Stomach smooth muscle (tissue), 2 donors: ENCODE measurements at regions not wholly inside any gene's neighbourhood (a gene's known extent, or its start where the extent isn't known, plus 50 kb on each side); places are given as distances from the start of the nearest gene placed in this dataset.
"Not testable (repeated sequence)": the region's sequence is repeated elsewhere in the genome, so short reads cannot be mapped to it uniquely, and the experiment has no call there.

Source experiments
- H3K27ac ChIP-seq: one replicate; pipeline ENCODE4 v1.7.0; 2013; ENCODE audit warnings: mild to moderate bottlenecking, low read length, inconsistent platforms
- H3K27me3 ChIP-seq, 2 donors: one replicate each; pipeline ENCODE4 v1.7.0; 2013; ENCODE audit warnings: low read length in 2 of 2; ENCODE audit not compliant: insufficient read depth in 2 of 2, control insufficient read depth in 1 of 2
- H3K36me3 ChIP-seq, 2 donors: one replicate each; pipeline ENCODE4 v1.7.0; 2013; ENCODE audit warnings: low read length in 2 of 2; ENCODE audit not compliant: control insufficient read depth in 2 of 2, insufficient read depth in 2 of 2
- H3K4me1 ChIP-seq: one replicate; pipeline ENCODE4 v1.7.0; 2013; ENCODE audit warnings: low read length; ENCODE audit not compliant: control insufficient read depth, insufficient read depth
- H3K4me3 ChIP-seq, 2 donors: one replicate each; pipeline ENCODE4 v1.7.0; 2013; ENCODE audit warnings: low read length in 2 of 2
- H3K9ac ChIP-seq, 2 donors: one replicate each; pipeline ENCODE4 v1.7.0; 2013; ENCODE audit warnings: low read length in 2 of 2, mild to moderate bottlenecking in 1 of 2
- H3K9me3 ChIP-seq, 2 donors: one replicate each; pipeline ENCODE4 v1.7.0; 2013; ENCODE audit warnings: low read length in 2 of 2; ENCODE audit not compliant: control insufficient read depth in 2 of 2
- donor health status: healthy.
- donor health status: Pancreatic carcinoma.

DNA sequence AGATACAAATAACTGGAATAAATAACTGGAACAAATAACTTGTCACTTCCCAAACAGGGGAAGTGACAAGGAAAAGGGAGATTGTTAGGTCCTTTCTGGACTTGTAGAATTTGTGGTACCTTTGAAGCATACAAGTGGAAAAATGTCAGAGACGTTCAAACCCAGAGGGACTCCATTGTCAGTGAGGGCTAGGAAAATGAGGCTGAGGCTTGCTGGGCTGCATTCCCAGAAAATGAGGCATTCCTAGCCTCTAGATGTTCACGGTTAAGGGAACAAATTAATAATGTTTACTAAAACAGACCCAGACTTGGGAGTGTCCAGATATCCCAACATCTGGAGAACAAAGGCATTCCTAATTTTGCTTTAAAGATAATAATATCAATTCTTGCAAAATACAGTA, 1158.0 kb downstream of the PCDH9 start:
- H3K27ac ChIP-seq, H3K4me3 ChIP-seq, H3K36me3 ChIP-seq, H3K9me3 ChIP-seq, H3K4me1 ChIP-seq, H3K27me3 ChIP-seq, H3K9ac ChIP-seq: not testable (repeated sequence)

DNA sequence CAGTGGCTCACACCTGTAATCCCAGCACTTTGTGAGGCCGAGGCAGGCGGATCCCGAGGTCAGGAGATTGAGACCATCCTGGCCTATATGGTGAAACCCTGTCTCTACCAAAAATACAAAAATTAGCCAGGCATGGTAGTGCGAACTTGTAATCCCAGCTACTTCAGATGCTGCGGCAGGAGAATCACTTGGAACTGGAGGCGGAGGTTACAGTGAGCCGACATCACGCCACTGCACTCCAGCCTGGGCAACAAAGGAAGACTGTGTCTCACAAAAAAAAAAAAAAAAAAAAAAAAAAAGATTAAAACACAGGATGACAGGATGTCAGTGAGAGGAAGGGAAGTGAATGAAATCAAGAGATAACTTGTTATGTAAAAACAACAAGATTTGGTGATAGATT, 1158.5 kb downstream of the PCDH9 start:
- Histone ChIP-seq H3K4me3 (no peak overlapping the region), H3K27me3 (no peaks in the 10 kb centered on the region), H3K9ac (no peak overlapping the region), H3K27ac (no peak overlapping the region), H3K9me3 (no peaks in the 10 kb centered on the region), H3K4me1 (no peaks in the 10 kb centered on the region), H3K36me3 (no peaks in the 10 kb centered on the region)

DNA sequence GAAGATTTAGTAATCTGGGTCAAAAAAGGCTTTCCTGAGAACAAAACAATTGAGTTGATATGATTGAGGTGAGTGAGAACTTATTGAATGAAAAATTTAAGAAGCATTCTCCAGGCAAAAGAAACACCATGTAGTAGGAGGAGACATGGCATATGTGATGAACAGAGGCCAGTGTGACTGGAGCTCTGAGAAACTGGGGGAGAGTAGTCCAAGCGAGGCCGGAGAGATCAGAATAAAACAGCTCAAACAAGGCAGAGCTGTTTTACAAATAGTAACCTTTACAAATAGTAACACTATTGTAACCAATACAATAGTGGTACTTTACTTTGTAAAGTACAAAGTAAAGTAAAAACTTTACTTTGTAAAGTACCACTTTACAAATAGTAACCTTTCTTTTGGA, 1159.1 kb downstream of the PCDH9 start:
- Histone ChIP-seq H3K36me3 (no peaks in the 10 kb centered on the region), H3K27me3 (no peaks in the 10 kb centered on the region), H3K27ac (no peak overlapping the region), H3K9me3 (no peaks in the 10 kb centered on the region), H3K9ac (no peak overlapping the region), H3K4me3 (no peak overlapping the region), H3K4me1 (no peaks in the 10 kb centered on the region)

DNA sequence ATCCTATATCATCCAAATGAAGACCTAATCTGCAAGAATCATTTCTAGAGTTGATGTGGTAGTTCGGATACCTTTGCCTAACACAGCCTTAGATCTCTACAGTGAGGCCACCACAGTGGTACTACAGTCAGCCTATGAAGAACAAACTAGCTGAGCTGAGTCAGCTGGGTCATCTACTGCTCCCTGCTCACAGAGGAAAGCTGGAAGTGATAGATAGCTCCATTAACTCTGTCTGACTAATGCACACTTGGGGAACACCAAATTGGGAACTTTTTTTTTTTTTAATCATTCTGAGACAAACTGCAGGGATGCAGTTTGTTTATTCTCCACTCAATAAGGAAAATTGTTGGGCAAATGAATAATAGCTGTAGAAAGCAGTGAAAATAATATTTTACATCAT, 1160.6 kb downstream of the PCDH9 start:
- Histone ChIP-seq H3K27me3 (no peaks in the 10 kb centered on the region), H3K36me3 (no peaks in the 10 kb centered on the region), H3K4me3 (no peak overlapping the region), H3K9me3 (no peaks in the 10 kb centered on the region), H3K4me1 (no peaks in the 10 kb centered on the region), H3K9ac (no peak overlapping the region), H3K27ac (no peak overlapping the region)

DNA sequence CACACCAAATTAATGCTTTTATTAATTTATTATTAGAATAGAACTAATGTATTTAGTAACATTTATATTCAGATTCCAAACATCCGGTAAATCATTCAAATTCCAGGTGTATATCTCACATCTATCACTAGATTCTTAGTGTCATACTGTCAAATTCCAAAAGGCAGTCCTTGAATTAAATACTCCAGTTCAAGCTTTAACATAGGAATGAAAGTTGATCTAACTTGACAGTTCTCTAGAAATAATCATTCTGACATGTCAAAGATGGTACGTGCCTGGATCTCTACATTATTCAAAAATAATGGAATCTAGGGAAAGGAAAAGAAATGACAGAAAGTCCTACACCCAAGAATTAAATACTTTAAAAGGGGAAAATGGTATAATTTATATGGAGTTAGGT, 1161.5 kb downstream of the PCDH9 start:
- no peak overlapping the region for H3K9ac ChIP-seq
- H3K27ac ChIP-seq: no peak overlapping the region
- H3K9me3 ChIP-seq: no peaks in the 10 kb centered on the region
- H3K36me3 ChIP-seq: no peaks in the 10 kb centered on the region
- H3K4me1 ChIP-seq: no peaks in the 10 kb centered on the region
- H3K4me3 ChIP-seq: no peak overlapping the region
- no peaks in the 10 kb centered on the region for H3K27me3 ChIP-seq

DNA sequence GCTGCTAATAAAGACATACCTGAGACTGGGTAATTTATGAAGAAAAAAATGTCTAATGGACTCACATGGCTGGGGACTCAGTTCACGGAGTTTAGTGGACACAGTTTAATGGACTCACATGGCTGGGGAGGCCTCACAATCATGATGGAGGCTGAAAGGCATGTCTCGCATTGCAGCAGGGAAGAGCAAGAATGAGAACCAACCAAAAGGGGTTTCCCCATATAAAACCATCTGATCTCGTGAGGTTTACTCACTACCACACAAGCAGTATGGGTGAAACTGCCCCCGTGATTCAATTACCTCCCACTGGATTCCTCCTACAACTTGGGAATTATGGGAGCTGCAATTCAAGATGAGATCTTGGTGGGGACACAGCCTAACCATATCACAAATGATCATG, 1181.2 kb downstream of the PCDH9 start:
- Histone ChIP-seq H3K27ac (no peak overlapping the region), H3K4me1 (no peaks in the 10 kb centered on the region), H3K36me3 (no peaks in the 10 kb centered on the region), H3K4me3 (no peak overlapping the region), H3K9me3 (no peaks in the 10 kb centered on the region), H3K27me3 (no peaks in the 10 kb centered on the region), H3K9ac (no peak overlapping the region)

DNA sequence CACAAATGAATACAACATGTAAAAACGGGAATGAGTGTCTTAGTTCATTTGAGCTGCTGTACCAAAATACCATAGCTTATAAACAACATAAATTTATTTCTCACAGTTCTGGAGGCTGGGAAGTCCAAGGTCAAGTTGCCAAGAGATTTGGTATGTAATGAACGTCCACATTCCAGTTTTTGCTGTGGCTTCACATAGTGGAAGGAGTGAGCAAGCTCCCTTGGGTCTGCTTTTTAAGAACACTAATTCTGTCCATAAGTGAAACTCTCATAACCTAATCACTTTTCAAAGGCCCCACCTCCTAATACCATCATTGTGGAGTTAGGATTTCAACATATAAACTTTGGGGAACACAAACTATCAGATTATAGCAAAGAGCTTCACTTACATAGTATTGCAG, 1189.6 kb downstream of the PCDH9 start:
- no peaks in the 10 kb centered on the region for H3K4me1 ChIP-seq
- H3K36me3 ChIP-seq: no peaks in the 10 kb centered on the region
- no peak overlapping the region for H3K4me3 ChIP-seq
- no peaks in the 10 kb centered on the region for H3K9me3 ChIP-seq
- no peak overlapping the region for H3K27ac ChIP-seq
- H3K9ac ChIP-seq: no peak overlapping the region
- H3K27me3 ChIP-seq: no peaks in the 10 kb centered on the region

DNA sequence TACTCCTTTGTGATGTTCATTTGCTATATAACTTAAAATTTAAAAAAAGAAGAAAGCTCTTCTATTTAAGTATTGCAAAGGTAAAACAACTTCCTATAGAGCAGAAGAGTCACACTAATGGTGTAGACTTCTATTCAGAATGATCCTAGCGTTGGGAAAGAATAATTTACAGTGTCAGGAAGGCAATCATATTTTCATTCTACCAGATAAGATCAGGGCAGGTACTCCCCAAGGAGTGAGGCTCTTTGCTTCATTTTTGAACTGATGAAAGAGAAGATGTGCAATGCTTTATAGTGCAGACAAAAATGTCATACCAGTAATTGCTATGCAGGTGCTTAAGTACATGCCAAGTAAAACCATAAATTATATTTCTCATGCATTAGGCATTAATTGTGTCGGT, 1193.0 kb downstream of the PCDH9 start:
- H3K27ac ChIP-seq: no peak overlapping the region

DNA sequence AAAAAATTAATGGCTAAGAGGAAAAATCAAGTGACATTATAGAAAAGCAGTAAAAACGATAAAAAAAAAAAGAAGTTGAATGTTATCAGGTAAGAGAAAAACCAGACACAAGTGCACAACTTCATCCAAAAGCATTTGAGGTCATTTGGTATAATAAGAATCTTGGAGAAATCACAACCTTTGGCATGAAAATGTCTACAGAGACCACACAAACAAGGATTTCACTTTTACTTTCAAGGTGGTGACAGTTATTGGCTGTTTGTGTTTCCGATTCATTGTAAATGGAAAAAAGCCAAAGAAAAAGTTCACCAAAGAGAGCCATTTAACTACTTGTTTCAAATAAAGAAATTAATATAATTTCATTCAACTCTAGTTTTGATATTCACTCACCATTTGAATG, 1193.5 kb downstream of the PCDH9 start:
- Histone ChIP-seq H3K9ac (no peak overlapping the region), H3K27ac (no peak overlapping the region), H3K27me3 (no peaks in the 10 kb centered on the region), H3K9me3 (no peaks in the 10 kb centered on the region), H3K36me3 (no peaks in the 10 kb centered on the region), H3K4me1 (no peaks in the 10 kb centered on the region), H3K4me3 (no peak overlapping the region)

More for the DNA sequence above, 1193.0 kb downstream of the PCDH9 start:
- Histone ChIP-seq H3K4me1 (no peaks in the 10 kb centered on the region), H3K9ac (no peak overlapping the region), H3K9me3 (no peaks in the 10 kb centered on the region), H3K27me3 (no peaks in the 10 kb centered on the region), H3K36me3 (no peaks in the 10 kb centered on the region), H3K4me3 (no peak overlapping the region)

DNA sequence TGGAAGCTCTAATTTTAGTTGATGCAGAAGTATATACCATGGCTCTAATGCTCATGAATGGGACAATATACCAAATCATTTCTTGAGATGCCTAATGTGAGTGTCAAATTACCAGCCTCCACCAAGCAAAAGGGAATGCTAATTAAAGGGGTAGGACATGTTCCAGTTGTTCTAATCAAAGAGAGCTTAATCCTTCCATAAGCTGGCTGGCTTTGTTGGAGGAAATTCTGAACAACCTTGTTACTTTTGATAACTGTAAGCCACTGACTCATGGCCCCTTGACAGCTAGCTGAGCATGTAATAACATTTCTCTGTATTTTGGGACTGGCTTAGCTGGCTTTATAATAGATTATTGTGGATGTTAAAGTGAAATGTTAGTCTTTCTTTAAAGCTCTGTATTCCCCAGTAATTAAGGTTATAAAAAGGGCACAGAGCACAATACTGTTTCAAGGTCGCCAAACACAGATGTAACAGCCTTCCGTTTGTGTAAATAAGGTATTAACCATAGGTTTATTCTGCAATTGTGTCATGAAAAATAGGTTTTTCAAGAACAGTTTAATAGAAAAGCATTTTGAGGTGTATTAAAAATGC, 1194.0 kb downstream of the PCDH9 start:
- no peak overlapping the region for H3K9ac ChIP-seq
- H3K4me3 ChIP-seq: no peak overlapping the region
- no peaks in the 10 kb centered on the region for H3K9me3 ChIP-seq
- H3K36me3 ChIP-seq: no peaks in the 10 kb centered on the region
- no peak overlapping the region for H3K27ac ChIP-seq
- H3K4me1 ChIP-seq: no peaks in the 10 kb centered on the region
- H3K27me3 ChIP-seq: no peaks in the 10 kb centered on the region

DNA sequence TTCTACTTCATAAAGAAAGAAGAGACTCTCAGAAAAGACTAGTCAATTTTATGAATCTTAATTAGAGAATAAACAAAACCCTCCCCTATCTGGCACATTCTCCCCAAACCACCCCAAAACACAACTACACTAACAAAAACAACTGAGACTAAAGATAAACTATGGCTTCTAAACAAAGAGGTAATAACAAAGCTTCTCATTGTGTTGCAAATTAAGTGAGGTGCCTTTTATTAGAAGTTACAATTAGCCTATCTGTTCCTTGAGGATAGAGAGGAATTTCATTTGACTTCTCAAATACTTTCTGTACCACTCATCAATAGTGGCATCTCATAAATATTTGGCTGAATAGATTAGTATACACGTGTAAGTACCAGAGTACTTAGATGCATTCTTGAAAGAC, 1196.2 kb downstream of the PCDH9 start:
- Histone ChIP-seq H3K36me3 (no peaks in the 10 kb centered on the region), H3K9ac (no peak overlapping the region), H3K27me3 (no peaks in the 10 kb centered on the region)

More for the DNA sequence above, 1196.2 kb downstream of the PCDH9 start:
- H3K27ac ChIP-seq: no peak overlapping the region
- H3K4me3 ChIP-seq: no peak overlapping the region
- no peaks in the 10 kb centered on the region for H3K4me1 ChIP-seq
- H3K9me3 ChIP-seq: no peaks in the 10 kb centered on the region
